Breast epithelium (tissue), 4 donors: ENCODE measurements at regions not wholly inside any gene's neighbourhood (a gene's known extent, or its start where the extent isn't known, plus 50 kb on each side); places are given as distances from the start of the nearest gene placed in this dataset.

Experiments
- DNase-seq, 2 donors: peaks; one replicate each; pipeline ENCODE4 v3.0.0-alpha.2; 2019; ENCODE audit warnings: low spot score in 2 of 2
- H3K27ac ChIP-seq, 2 donors: fragments of 200-600 bp; sonication (generic) in 1 of 2; one replicate each; pipeline ENCODE4 v1.5.1; 2016 to 2019; ENCODE audit warnings: mild to moderate bottlenecking in 1 of 2
- H3K27me3 ChIP-seq, 2 donors: fragments of 200-600 bp; sonication (generic) in 1 of 2; one replicate each; pipeline versions ENCODE4 v1.5.1 to v1.6.0; 2017 to 2019; ENCODE audit warnings: control low read depth in 1 of 2, mild to moderate bottlenecking in 1 of 2
- H3K36me3 ChIP-seq: fragments of 200-600 bp; one replicate; pipeline ENCODE4 v1.5.1; 2019
- H3K4me1 ChIP-seq, 2 donors: fragments of 200-600 bp; sonication (generic); one replicate each; pipeline ENCODE4 v1.5.1; 2016 to 2019; ENCODE audit warnings: control low read depth in 1 of 2
- H3K4me3 ChIP-seq, 3 donors: fragments of 200-600 bp; sonication (generic); 1 replicate in 2 of 3; 2 replicates in 1 of 3; pipeline ENCODE4 v1.5.1; 2016 to 2019; ENCODE audit warnings: mild to moderate bottlenecking in 3 of 3, moderate library complexity in 2 of 3
- H3K9me3 ChIP-seq, 2 donors: fragments of 200-600 bp; sonication (generic) in 1 of 2; one replicate each; pipeline ENCODE4 v1.5.1; 2016 to 2019; ENCODE audit warnings: control low read depth in 1 of 2
- POLR2A ChIP-seq: fragments of 450-650 bp; IDR thresholded peaks from one replicate; pipeline ENCODE4 v1.6.1; 2016; ENCODE audit warnings: antibody characterized with exemption, mild to moderate bottlenecking, moderate library complexity
- POLR2AphosphoS5 ChIP-seq, 3 donors: sonication (generic); formaldehyde crosslinking; IDR thresholded peaks; one replicate each; pipeline ENCODE4 v1.6.1; 2017; ENCODE audit warnings: antibody characterized with exemption in 3 of 3
- intact Hi-C: fragments of 100-400 bp; cut with DNase I; formaldehyde crosslinking; loops from one replicate; pipeline ENCODE4 v1.15.1; 2023; ENCODE audit warnings: low total_unique reads
- TF ChIP-seq, protein P1 (sequence below), 3 donors: fragments of 450-650 bp; IDR thresholded peaks; one replicate each; pipeline ENCODE4 v1.5.1; 2016 to 2017; ENCODE audit warnings: antibody characterized with exemption in 3 of 3, mild to moderate bottlenecking in 3 of 3, moderate library complexity in 3 of 3

DNA sequence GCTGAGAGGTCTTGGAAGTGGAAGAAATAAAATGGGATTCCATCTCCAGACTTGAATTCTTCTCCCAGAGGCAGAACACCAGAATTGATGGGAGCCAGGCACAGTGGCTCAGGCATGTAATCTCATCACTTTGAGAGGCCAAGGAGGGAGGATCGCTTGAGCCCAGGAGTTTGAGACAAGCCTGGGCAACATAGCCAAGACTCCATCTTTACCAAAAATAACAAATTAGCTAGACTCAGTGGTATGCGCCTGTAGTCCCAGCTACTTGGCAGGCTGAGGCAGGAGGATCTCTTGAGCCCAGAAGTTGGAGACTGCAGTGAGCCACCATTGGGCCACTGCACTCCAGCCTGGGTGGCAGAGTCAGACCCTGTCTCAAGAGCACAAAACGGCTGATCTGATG, 144.3 kb downstream of the C1D start:
- TF ChIP-seq POLR2A (no peak), POLR2AphosphoS5 (IDR thresholded peaks at IDR 0.05) (no peak)
- TF ChIP-seq, protein P1, sequence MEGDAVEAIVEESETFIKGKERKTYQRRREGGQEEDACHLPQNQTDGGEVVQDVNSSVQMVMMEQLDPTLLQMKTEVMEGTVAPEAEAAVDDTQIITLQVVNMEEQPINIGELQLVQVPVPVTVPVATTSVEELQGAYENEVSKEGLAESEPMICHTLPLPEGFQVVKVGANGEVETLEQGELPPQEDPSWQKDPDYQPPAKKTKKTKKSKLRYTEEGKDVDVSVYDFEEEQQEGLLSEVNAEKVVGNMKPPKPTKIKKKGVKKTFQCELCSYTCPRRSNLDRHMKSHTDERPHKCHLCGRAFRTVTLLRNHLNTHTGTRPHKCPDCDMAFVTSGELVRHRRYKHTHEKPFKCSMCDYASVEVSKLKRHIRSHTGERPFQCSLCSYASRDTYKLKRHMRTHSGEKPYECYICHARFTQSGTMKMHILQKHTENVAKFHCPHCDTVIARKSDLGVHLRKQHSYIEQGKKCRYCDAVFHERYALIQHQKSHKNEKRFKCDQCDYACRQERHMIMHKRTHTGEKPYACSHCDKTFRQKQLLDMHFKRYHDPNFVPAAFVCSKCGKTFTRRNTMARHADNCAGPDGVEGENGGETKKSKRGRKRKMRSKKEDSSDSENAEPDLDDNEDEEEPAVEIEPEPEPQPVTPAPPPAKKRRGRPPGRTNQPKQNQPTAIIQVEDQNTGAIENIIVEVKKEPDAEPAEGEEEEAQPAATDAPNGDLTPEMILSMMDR (IDR thresholded peaks at IDR 0.05): no peak
- DNase-seq: no peak
- H3K4me3 ChIP-seq: no peak overlapping the region
- H3K4me1 ChIP-seq: no peaks in the 10 kb centered on the region
- intact Hi-C loops: no loop called here
- no peaks in the 10 kb centered on the region for H3K27me3 ChIP-seq
- no peaks in the 10 kb centered on the region for H3K36me3 ChIP-seq
- H3K27ac ChIP-seq: no peak overlapping the region
- no peaks in the 10 kb centered on the region for H3K9me3 ChIP-seq

GRCh38 chr2:67919490-67919889, 143.3 kb downstream of the C1D start:
- H3K36me3 ChIP-seq: no peaks in the 10 kb centered on the region
- TF ChIP-seq, protein P1 (IDR thresholded peaks at IDR 0.05): no peak
- no peak for TF ChIP-seq POLR2AphosphoS5 (IDR thresholded peaks at IDR 0.05)
- TF ChIP-seq POLR2A: no peak
- intact Hi-C loops: no loop called here
- H3K9me3 ChIP-seq: no peaks in the 10 kb centered on the region
- no peaks in the 10 kb centered on the region for H3K27me3 ChIP-seq
- no peaks in the 10 kb centered on the region for H3K4me1 ChIP-seq
- DNase-seq: no peak
- no peak overlapping the region for H3K4me3 ChIP-seq
- no peak overlapping the region for H3K27ac ChIP-seq

DNA sequence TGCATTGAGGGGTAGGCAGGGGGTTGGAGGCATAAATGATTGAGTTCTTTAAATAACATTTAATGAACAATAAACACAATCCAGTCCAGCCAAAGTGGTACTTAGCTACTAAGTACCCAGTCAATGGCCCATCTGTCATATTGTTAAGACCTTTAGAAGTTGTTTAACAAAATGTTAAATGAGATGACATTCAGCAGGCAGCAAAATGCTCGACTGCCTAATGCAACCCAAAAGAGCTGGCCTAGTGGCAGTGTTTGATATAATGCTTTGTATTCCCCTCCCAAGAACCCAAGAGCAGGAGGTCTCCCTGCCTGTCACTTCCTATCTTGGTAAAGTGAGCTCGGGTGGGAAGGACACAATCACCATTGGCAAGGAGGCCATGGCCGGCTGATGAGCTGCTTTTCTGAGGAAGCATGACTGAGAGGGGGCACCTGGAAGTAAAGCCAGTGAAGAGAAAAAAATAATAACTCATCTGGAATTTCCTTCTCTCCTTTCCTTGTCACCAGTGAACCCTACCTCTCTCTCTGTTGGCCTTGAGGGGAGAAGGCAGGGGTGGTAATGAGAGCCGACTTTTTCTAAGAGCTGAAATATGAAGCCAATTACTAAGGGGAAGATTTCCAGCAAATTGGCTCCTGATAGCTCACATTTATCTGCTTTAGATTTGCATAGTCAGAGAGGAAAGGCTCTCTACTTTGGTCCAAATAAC, 140.6 kb downstream of the C1D start:
- no peak for DNase-seq
- Histone ChIP-seq H3K27ac (no peak overlapping the region), H3K4me1 (no peaks in the 10 kb centered on the region), H3K36me3 (no peaks in the 10 kb centered on the region), H3K9me3 (no peaks in the 10 kb centered on the region), H3K4me3 (no peak overlapping the region), H3K27me3 (no peaks in the 10 kb centered on the region)
- intact Hi-C loops: no loop called here
- TF ChIP-seq POLR2A (no peak), POLR2AphosphoS5 (IDR thresholded peaks at IDR 0.05) (no peak)
- TF ChIP-seq, protein P1 (IDR thresholded peaks at IDR 0.05): no peak

GRCh38 chr2:67923696-67924095, 139.1 kb downstream of the C1D start:
- TF ChIP-seq POLR2A (no peak), POLR2AphosphoS5 (IDR thresholded peaks at IDR 0.05) (no peak)
- TF ChIP-seq, protein P1 (IDR thresholded peaks at IDR 0.05): no peak
- intact Hi-C loops: no loop called here
- Histone ChIP-seq H3K9me3 (no peaks in the 10 kb centered on the region), H3K36me3 (no peaks in the 10 kb centered on the region), H3K27me3 (no peaks in the 10 kb centered on the region), H3K4me3 (no peak overlapping the region), H3K27ac (no peak overlapping the region), H3K4me1 (no peaks in the 10 kb centered on the region)
- DNase-seq: no peak

DNA sequence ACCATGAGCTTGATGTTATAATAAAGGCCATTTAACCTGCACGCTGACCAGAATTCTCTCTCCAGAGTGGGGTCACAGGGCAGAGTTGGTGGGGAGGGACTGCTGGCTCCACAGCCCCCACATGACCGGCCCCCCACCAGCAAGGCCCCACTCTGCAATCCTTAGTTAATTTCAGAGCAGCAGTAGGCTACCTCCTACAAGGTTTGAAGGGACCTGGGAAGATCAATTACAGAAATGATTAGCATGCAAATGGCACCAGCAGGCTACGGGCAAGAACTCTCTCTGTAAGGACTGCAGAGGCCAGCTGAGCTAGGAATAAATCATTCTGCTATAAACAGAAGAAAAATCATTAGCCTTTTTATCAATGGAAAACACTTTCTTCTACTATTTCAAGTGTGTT, 135.3 kb downstream of the C1D start:
- no peak for TF ChIP-seq POLR2AphosphoS5 (IDR thresholded peaks at IDR 0.05)
- no peak for TF ChIP-seq POLR2A
- TF ChIP-seq, protein P1 (IDR thresholded peaks at IDR 0.05): no peak
- no peaks in the 10 kb centered on the region for H3K9me3 ChIP-seq
- no peaks in the 10 kb centered on the region for H3K36me3 ChIP-seq
- H3K4me1 ChIP-seq: no peaks in the 10 kb centered on the region
- H3K4me3 ChIP-seq: no peak overlapping the region
- H3K27ac ChIP-seq: no peak overlapping the region
- H3K27me3 ChIP-seq: no peaks in the 10 kb centered on the region
- intact Hi-C loops: loop anchor here (5.0 kb wide), 1 partner anchor 955 kb away; no protein-coding TSS in a partner anchor
- DNase-seq: no peak
